ENCODE measurements at regions not wholly inside any gene's neighbourhood (a gene's known extent, or its start where the extent isn't known, plus 50 kb on each side); places are given as distances from the start of the nearest gene placed in this dataset.

DNA sequence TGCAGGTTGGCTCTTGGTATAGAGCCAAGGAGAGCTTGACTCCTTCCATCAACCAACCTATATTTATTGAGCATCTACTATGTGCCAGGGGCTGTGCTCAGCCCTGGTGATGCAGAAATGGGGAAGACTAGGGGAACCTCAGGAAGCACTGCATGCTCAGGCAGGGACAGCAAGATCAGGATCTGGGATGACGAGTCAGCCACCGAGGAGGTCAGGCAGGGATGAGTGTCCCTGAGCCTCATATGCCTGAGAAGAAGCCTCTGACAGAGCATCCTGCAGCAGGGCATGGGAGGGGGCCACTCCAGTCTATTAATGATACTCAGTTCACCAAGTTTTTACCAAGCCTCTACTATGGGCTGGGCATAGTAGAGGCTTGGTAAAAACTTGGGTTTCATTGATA lies 158.1 kb downstream of the KATNAL1 start:
- CTCF ChIA-PET (ENCODE audit: partially characterized antibody): interaction anchor here (0.9 to 1.2 kb wide), 2 partner anchors 9 to 28 kb away, joined by 3 read pairs; no protein-coding TSS in a partner anchor
- Histone ChIP-seq H3K79me1 (ENCODE audit: low read depth, low read length) (no peaks in the 10 kb centered on the region), H3K18ac (ENCODE audit: extremely low read depth, low read length) (no peak overlapping the region), H3K9ac (replicated peaks in 1 of 4; ENCODE audit: extremely low read depth in 1 of 4, low read depth in 3 of 4, low read length in 3 of 4) (no peak overlapping the region), H4K91ac (replicated peaks; ENCODE audit: insufficient read length, low read length) (no peak overlapping the region), H2AFZ (ENCODE audit: low read length) (no peak overlapping the region), H2BK15ac (ENCODE audit: low read length) (no peak overlapping the region), H2BK5ac (ENCODE audit: low read depth, low read length) (no peak overlapping the region), H3K27ac (ENCODE audit: low read depth, low read length) (no peak overlapping the region), H3K4me2 (ENCODE audit: insufficient read depth in 1 of 2, low read depth in 2 of 2, low read length in 2 of 2) (no peak overlapping the region), H2BK20ac (ENCODE audit: low read length) (no peak overlapping the region), H4K5ac (ENCODE audit: insufficient read length, low read depth, low read length) (no peak overlapping the region), H3K27me3 (replicated peaks in 1 of 4; ENCODE audit: control insufficient read depth in 3 of 4, extremely low read depth in 1 of 4, insufficient read depth in 3 of 4, low read length in 3 of 4) (no peaks in the 10 kb centered on the region), H3K79me2 (ENCODE audit: control insufficient read depth in 1 of 2, insufficient read depth in 2 of 2, low read length in 2 of 2) (no peaks in the 10 kb centered on the region), H3K36me3 (ENCODE audit: control insufficient read depth in 2 of 4, insufficient read depth in 4 of 4, low read length in 3 of 4) (no peaks in the 10 kb centered on the region), H3K4me1 (replicated peaks in 1 of 4; ENCODE audit: control insufficient read depth in 3 of 4, insufficient read depth in 4 of 4, low read length in 3 of 4) (no peaks in the 10 kb centered on the region; a peak in 1 of 7 replicates), H3K23ac (ENCODE audit: insufficient read length) (no peak overlapping the region), H3K9me3 (ENCODE audit: insufficient read depth in 2 of 2, low read depth in 1 of 2, low read length in 1 of 2) (no peaks in the 10 kb centered on the region), H2BK12ac (ENCODE audit: low read depth, low read length) (no peak overlapping the region), H3K4ac (replicated peaks; ENCODE audit: insufficient read length, low read depth, low read length) (no peak overlapping the region), H2AK5ac (ENCODE audit: low read depth, low read length) (no peak overlapping the region), H3K4me3 (ENCODE audit: extremely low read depth in 1 of 4, insufficient read depth in 2 of 4, low read depth in 3 of 4, low read length in 4 of 4) (no peak overlapping the region), H2BK120ac (replicated peaks; ENCODE audit: low read depth, low read length) (no peak overlapping the region), H4K20me1 (replicated peaks in 1 of 2; ENCODE audit: control insufficient read depth in 1 of 2, insufficient read depth in 2 of 2, low read length in 2 of 2) (no peaks in the 10 kb centered on the region), H3K56ac (replicated peaks; ENCODE audit: insufficient read length, low read depth, low read length) (no peak overlapping the region), H3K23me2 (ENCODE audit: low read depth, low read length) (no peaks in the 10 kb centered on the region), H3K14ac (ENCODE audit: insufficient read length) (no peak overlapping the region), H4K8ac (ENCODE audit: extremely low read depth, insufficient read depth, low read length) (no peak overlapping the region)
- FAIRE-seq (no peak), DNase-seq (ENCODE audit: low read depth in 1 of 2, low spot score in 2 of 2) (no peak)
- POLR2A ChIA-PET (ENCODE audit: partially characterized antibody): no interaction called here
- no peak for TF ChIP-seq EP300 (IDR thresholded peaks at IDR 0.05; ENCODE audit: borderline replicate concordance in 1 of 2, low read depth in 2 of 2, low read length in 2 of 2)
- TF ChIP-seq KDM5A (IDR thresholded peaks at IDR 0.05; ENCODE audit: low read length): no peak
- 96% methylated on average over 2 of the region's 2 CpGs; no CpG with 5 or more reads in 1 of the 2 experiments for WGBS, 2 experiments (ENCODE audit: extremely low coverage in 1 of 2, insufficient coverage in 1 of 2, insufficient read length in 1 of 2, insufficient replicate concordance in 2 of 2, low coverage in 1 of 2, low lambda C conversion rate in 2 of 2, missing lambda C conversion rate in 1 of 2)
